Colonic mucosa (tissue), 4 donors: ENCODE measurements at regions not wholly inside any gene's neighbourhood (a gene's known extent, or its start where the extent isn't known, plus 50 kb on each side); places are given as distances from the start of the nearest gene placed in this dataset.

Experiments used
- DNase-seq: peaks from one replicate; pipeline ENCODE4 v3.0.0-alpha.2; 2020
- H3K27ac ChIP-seq: fragments of 200-600 bp; one replicate; pipeline ENCODE4 v1.8.0; 2021
- H3K27me3 ChIP-seq: fragments of 200-600 bp; one replicate; pipeline ENCODE4 v1.8.0; 2021
- H3K36me3 ChIP-seq: fragments of 200-600 bp; one replicate; pipeline ENCODE4 v1.8.0; 2021
- H3K4me1 ChIP-seq: fragments of 200-600 bp; one replicate; pipeline ENCODE4 v1.8.0; 2021; ENCODE audit warnings: mild to moderate bottlenecking
- H3K4me3 ChIP-seq: fragments of 200-600 bp; one replicate; pipeline ENCODE4 v1.8.0; 2021
- H3K9ac ChIP-seq, 2 donors: one replicate each; pipeline ENCODE4 v1.7.0; 2013; ENCODE audit warnings: control low read depth in 2 of 2, low read depth in 2 of 2, low read length in 2 of 2
- H3K9me3 ChIP-seq: fragments of 200-600 bp; one replicate; pipeline ENCODE4 v1.8.0; 2021
- CTCF ChIP-seq: fragments of 200-600 bp; IDR thresholded peaks from one replicate; pipeline ENCODE4 v1.8.0; 2022; ENCODE audit warnings: antibody characterized with exemption, mild to moderate bottlenecking
- intact Hi-C: fragments of 100-400 bp; cut with DNase I; formaldehyde crosslinking; loops from one replicate; pipeline ENCODE4 v1.14.1; 2022
- donor health status: healthy.
- donor health status: DM: no; HTN: no; CAD: no.
- donor health status: DM: no; HTN: no; CAD: no.

GRCh38 chr6:14645221-14645620, 527.6 kb downstream of the CD83 start:
- H3K27me3 ChIP-seq, result no peaks in the 10 kb centered on the region
- intact Hi-C loops, result no loop called here
- H3K4me1 ChIP-seq, result no peaks in the 10 kb centered on the region
- DNase-seq, result no peak
- H3K4me3 ChIP-seq, result no peak overlapping the region
- no peak overlapping the region for H3K9ac ChIP-seq
- H3K9me3 ChIP-seq, result no peaks in the 10 kb centered on the region
- no peaks in the 10 kb centered on the region for H3K36me3 ChIP-seq
- H3K27ac ChIP-seq, result no peak overlapping the region
- no peak for TF ChIP-seq CTCF

- no peaks in the 10 kb centered on the region for H3K36me3 ChIP-seq
- no peaks in the 10 kb centered on the region for H3K4me1 ChIP-seq
- no peak overlapping the region for H3K4me3 ChIP-seq
- no peaks in the 10 kb centered on the region for H3K9me3 ChIP-seq
- H3K9ac ChIP-seq, result no peak overlapping the region
- no peak for DNase-seq
- intact Hi-C loops, result no loop called here
- H3K27ac ChIP-seq, result no peak overlapping the region
- H3K27me3 ChIP-seq, result no peaks in the 10 kb centered on the region
- TF ChIP-seq CTCF, result no peak
These were observed 528.3 kb downstream of the CD83 start for GRCh38 chr6:14645841-14646240.

- H3K27me3 ChIP-seq, result no peaks in the 10 kb centered on the region
- H3K27ac ChIP-seq, result no peak overlapping the region
- DNase-seq, result no peak
- intact Hi-C loops, result no loop called here
- no peak for TF ChIP-seq CTCF
- H3K36me3 ChIP-seq, result no peaks in the 10 kb centered on the region
- H3K9me3 ChIP-seq, result no peaks in the 10 kb centered on the region
- H3K4me1 ChIP-seq, result no peaks in the 10 kb centered on the region
- no peak overlapping the region for H3K9ac ChIP-seq
- no peak overlapping the region for H3K4me3 ChIP-seq
These were observed 528.8 kb downstream of the CD83 start for GRCh38 chr6:14646371-14646770.

DNA sequence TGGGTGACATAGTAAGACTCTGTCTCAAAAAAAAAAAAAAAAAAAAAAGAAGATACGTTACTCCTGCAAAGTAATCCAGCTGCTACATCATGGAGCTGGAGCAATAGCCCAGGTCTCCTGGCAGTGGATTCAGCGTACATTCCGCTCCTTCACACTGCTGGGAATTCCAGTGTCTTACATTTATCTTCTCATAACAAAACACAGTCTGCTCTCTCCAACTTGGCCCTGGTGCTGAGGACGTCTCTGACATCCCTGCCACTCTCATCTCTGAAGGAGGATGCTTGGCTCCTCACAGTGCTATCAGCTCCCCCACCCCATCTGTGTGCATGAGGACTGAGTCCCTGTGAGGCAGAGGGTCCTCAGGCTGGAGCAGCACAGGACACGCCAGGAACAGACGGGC, 529.8 kb downstream of the CD83 start:
- TF ChIP-seq CTCF, result no peak
- intact Hi-C loops, result no loop called here
- H3K9ac ChIP-seq, result no peak overlapping the region

GRCh38 chr6:14652536-14652935, 535.0 kb downstream of the CD83 start:
- intact Hi-C loops, result no loop called here
- no peaks in the 10 kb centered on the region for H3K36me3 ChIP-seq
- no peak for DNase-seq

More for the DNA sequence above, 529.8 kb downstream of the CD83 start:
- Histone ChIP-seq H3K27ac (no peak overlapping the region), H3K36me3 (no peaks in the 10 kb centered on the region), H3K27me3 (no peaks in the 10 kb centered on the region), H3K4me1 (no peaks in the 10 kb centered on the region), H3K4me3 (no peak overlapping the region), H3K9me3 (no peaks in the 10 kb centered on the region)
- DNase-seq, result no peak

More at GRCh38 chr6:14652536-14652935, 535.0 kb downstream of the CD83 start:
- TF ChIP-seq CTCF, result no peak
- no peaks in the 10 kb centered on the region for H3K27me3 ChIP-seq
- H3K27ac ChIP-seq, result no peak overlapping the region
- H3K9me3 ChIP-seq, result no peaks in the 10 kb centered on the region
- no peak overlapping the region for H3K4me3 ChIP-seq
- H3K9ac ChIP-seq, result no peak overlapping the region
- no peaks in the 10 kb centered on the region for H3K4me1 ChIP-seq
